GM12891 (cell line): ENCODE measurements at regions not wholly inside any gene's neighbourhood (a gene's known extent, or its start where the extent isn't known, plus 50 kb on each side); places are given as distances from the start of the nearest gene placed in this dataset.
"Not testable (repeated sequence)": the region's sequence is repeated elsewhere in the genome, so short reads cannot be mapped to it uniquely, and the experiment has no call there.

ENCODE experiments used
- DNase-seq: peaks from one replicate; pipeline ENCODE4 v3.0.0; 2011; ENCODE audit warnings: low spot score; ENCODE audit not compliant: insufficient read length
- FAIRE-seq: peaks from 2 replicates; lab custom pipeline; 2011; peaks lifted over from hg19 to GRCh38; lab: Jason Lieb, UNC
- PAX5 ChIP-seq: IDR thresholded peaks from 2 replicates; pipeline ENCODE4 v1.6.1; 2011; ENCODE audit warnings: low read length, moderate library complexity, mild to moderate bottlenecking; ENCODE audit not compliant: insufficient read depth, severe bottlenecking
- POLR2A ChIP-seq: IDR thresholded peaks from 2 replicates; pipeline ENCODE4 v1.6.1; 2011; ENCODE audit warnings: low read depth, low read length, control low read depth
- POLR2AphosphoS5 ChIP-seq: IDR thresholded peaks from 2 replicates; pipeline ENCODE4 v1.6.1; 2011; ENCODE audit warnings: low read depth, low read length, control low read depth
- POU2F2 ChIP-seq: IDR thresholded peaks from 2 replicates; pipeline ENCODE4 v1.6.1; 2011; ENCODE audit warnings: low read depth, mild to moderate bottlenecking, control low read depth, low read length, moderate library complexity
- SPI1 ChIP-seq: IDR thresholded peaks from 2 replicates; pipeline ENCODE4 v1.6.1; 2011; ENCODE audit warnings: low read depth, low read length, control low read depth
- TAF1 ChIP-seq: IDR thresholded peaks from 2 replicates; pipeline ENCODE4 v1.6.1; 2011; ENCODE audit warnings: low read depth, low read length, control low read depth

DNA sequence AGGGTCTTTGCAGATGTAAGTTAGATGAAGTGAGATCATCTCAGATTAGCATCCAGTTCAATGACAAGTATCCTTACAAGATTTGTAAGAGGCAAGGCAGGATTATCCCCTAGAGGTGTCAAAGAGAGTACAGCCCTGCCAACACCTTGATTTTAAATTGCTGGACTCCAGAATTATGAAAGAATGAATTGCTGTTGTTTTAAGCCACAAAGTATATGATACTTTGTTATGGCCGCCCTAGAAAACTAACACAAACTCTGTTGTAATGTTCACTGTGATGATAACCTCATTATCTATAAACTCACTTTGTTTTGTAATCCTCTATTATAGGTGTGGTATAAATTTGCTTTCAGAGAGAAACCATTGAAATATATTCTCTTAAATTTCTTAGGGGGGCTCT, 249.0 kb upstream of the SPOPL start:
- TF ChIP-seq POLR2A: no peak
- TF ChIP-seq POU2F2: no peak
- no peak for TF ChIP-seq SPI1
- TF ChIP-seq TAF1: no peak
- no peak for TF ChIP-seq POLR2AphosphoS5
- no peak for TF ChIP-seq PAX5
- DNase-seq: no peak
- no peak for FAIRE-seq

DNA sequence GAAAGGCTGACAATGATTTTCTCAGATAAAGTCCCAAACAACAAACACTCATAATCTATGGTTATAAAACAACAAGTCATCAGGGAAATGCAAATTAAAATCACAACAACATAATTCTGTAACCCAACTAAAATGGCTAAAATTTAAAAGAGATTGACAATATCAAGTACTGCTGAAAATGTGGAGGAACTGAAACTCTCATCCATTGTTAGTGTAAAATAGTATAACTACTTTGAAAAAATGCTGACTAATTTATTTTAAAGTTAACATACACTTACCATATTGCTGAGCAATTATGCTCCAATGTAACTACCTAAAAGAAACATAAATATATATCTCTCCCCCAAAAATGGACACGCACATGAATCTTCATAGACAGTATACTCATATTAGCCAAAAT, 245.9 kb upstream of the SPOPL start:
- TF ChIP-seq POU2F2: no peak
- TF ChIP-seq TAF1: no peak
- TF ChIP-seq PAX5: no peak
- TF ChIP-seq POLR2AphosphoS5: no peak
- no peak for TF ChIP-seq SPI1
- TF ChIP-seq POLR2A: no peak
- DNase-seq: no peak
- FAIRE-seq: no peak

DNA sequence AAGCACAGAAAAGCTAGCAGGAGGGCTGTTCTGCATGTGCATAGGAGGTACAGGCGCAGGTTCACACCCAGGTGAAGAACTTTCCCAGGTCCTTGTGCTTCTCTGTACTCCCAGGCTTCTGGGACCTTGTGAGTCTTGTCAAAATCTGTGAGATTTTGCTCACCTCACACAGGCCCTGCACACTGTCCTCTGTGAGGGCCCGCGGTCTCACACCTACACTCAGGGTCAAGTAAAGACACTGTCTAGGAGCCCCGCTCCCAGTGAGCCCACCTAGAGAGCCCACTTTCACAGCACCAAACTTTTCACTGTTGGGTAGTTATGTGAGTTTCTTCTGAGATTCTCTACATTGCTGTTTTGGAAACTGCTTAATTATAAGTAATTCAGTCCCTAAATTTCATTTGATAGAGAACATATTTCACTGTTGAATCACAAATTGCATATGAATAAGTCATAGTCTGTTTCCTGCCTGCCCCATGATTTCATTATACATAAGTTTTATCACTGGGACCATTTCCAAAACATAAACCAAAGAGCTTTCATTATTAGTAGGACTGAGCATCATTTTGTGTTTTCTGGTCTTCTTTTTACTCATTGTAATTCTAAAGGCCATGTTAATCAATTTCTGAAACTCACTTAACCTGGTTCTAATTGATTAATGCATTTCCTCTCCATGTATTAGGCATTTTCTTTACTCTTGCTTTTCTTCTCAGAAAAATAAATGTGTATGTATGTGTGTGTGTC, 234.2 kb upstream of the SPOPL start:
- TF ChIP-seq POLR2A (no peak), POU2F2 (no peak), POLR2AphosphoS5 (no peak), SPI1 (no peak), PAX5 (no peak), TAF1 (no peak)
- no peak for FAIRE-seq
- DNase-seq: no peak

DNA sequence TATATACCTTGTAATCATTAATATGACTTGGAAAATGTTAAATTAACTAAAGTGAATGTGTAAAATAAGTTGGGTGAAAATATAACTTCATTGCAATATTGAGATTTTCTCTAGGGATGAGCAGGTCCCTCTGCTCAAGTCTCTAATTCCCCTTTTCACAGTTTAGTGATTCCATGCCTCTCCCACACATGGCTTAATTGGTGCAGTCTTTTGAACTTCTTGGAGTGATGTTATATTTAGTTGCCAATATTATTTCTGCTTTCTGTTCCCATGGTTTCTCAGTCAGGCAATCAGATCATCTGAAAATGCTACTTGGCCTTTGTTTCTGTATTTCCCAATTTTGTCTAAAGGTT, 233.7 kb upstream of the SPOPL start:
- DNase-seq (no peak), FAIRE-seq (no peak)
- no peak for TF ChIP-seq POU2F2
- TF ChIP-seq PAX5: no peak
- no peak for TF ChIP-seq POLR2AphosphoS5
- TF ChIP-seq TAF1: no peak
- no peak for TF ChIP-seq POLR2A
- TF ChIP-seq SPI1: no peak

DNA sequence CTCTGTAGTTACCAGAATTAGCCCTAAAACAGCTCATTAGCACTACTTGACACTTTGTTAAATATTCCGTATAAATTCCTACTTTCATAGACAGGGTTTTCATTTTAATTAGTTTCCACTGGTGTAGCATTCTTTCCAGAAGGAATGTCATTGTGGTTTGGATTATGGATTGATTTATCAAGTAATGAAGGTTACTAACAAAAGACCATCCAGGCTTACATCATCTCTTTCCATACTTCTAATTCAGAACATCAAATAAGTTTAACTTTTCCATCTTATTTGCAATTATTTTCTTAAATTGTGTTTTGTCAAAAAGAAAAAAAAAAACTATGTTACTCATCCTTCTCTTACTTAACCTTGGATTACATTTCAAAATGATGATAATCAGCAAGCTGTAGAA, 231.8 kb upstream of the SPOPL start:
- TF ChIP-seq POLR2AphosphoS5 (no peak), POU2F2 (no peak), SPI1 (no peak), PAX5 (no peak), POLR2A (no peak), TAF1 (no peak)
- DNase-seq (no peak), FAIRE-seq (no peak)

DNA sequence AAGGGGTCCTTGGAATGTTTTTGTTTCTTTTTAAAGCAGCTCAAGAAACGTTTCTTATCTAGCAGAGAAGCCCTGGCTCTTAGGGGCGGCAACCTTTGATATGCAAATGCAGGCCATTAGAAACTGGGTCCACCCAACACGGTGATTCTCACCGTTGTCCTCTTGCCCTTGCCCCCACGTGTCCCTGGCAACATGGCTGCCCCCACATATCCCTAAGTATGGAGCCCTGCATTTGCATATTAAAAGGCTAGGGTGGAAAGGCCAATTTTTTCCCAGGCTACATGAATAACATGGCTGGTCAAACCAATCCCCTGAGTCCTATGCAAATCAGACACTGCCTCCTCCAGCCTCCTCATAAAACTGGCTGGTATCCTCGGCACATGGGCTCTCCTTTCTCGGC, 230.1 kb upstream of the SPOPL start:
- DNase-seq: no peak
- no peak for FAIRE-seq
- TF ChIP-seq POLR2AphosphoS5 (no peak), POU2F2 (no peak), TAF1 (no peak), SPI1 (no peak), PAX5 (no peak), POLR2A (no peak)

DNA sequence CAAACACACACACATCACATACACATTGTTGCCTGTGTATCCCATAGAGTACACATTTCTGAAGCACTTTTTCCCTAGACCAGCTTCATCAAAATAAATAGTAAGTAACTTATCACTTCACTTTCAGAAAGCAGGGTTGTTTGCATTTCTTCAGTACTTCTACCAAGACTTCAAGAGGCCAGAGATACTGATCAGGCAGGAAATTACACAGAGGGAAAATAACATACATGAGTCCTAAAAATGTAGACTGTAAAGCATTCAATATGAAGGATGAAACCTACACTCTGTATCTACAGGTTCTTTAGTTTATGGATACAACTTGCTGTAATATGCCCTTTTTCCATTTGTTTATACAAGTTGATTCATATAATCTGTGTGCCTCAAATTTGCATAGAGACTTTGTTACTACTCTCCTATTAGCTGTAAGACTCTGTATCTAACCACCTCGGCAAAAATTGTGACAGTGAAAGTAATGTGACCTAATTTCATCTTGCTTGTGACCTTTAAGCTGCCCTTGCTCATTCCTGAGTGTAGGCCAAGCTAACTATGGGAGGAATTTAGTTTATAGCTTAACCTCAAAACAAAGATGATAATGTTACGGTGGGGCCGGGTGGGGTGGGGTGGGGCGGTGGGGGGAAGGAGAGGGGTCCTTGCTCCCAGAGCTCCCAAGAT, 228.9 kb upstream of the SPOPL start:
- no peak for FAIRE-seq
- TF ChIP-seq TAF1 (no peak), SPI1 (no peak), POU2F2 (no peak), POLR2A (no peak), POLR2AphosphoS5 (no peak), PAX5 (no peak)
- no peak for DNase-seq

DNA sequence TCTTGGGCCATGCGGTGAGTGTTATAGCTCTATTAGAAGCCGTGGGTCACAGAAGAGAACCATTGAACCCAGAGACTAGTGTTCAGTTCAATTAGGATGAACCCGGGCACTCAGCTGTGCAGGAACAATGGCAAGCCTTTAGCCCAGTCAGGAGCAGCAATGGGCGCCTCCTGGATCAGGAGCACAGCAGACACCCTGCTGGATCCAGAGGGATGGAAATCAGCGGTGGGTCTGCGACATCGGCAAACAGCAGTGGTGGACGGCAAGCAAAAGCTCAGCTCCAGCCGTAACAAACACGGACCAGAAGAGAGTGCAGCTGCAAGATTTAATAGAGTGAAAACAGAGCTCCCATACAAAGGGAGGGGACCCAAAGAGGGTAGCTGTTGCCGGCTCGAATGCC, 228.3 kb upstream of the SPOPL start:
- FAIRE-seq, DNase-seq: not testable (repeated sequence)

DNA sequence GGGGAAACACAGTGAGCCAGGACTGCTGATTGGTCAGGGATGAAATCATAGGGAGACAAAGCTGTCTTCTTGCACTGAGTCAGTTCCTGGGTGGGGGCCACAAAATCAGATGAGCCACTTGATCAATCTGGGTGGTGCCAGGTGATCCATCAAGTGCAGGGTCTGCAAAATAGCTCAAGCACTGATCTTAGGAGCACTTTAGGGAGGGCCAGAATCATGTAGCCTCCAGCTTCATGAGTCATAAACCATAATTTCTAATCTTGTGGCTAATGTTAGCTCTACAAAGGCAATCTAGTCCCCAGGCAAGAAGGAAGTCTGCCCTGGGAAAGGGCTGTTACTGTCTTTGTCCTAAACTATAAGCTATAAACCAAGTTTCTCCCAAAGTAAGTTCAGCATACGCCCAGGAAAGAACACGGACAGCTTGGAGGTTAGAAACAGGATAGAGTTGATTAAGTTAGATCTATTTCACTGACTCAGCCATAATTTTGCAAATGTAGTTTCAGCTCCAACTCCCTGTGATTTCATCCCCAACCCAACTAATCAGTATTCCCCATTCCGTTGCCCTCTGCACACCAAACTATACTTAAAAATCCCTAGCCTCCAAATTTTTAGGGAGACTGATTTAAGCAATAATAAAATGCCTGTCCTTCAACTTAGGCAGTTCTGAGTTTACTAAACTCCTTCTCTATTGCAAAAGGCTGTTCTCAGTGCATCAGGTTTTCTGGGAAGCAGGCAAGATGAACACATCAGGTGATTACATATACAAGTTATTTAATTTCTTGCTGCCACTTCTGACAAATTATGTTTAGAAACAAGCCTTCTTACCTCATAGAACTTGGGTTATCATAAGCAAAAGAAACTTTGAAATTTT, 226.9 kb upstream of the SPOPL start:
- FAIRE-seq (no peak), DNase-seq (no peak)
- TF ChIP-seq POLR2AphosphoS5 (no peak), SPI1 (no peak), PAX5 (no peak), POU2F2 (no peak), POLR2A (no peak), TAF1 (no peak)
